ENCODE measurements at regions not wholly inside any gene's neighbourhood (a gene's known extent, or its start where the extent isn't known, plus 50 kb on each side); places are given as distances from the start of the nearest gene placed in this dataset.

GRCh38 chr10:106401967-106402366, 762.5 kb downstream of the SORCS1 start:
- no peak overlapping the region for H3K4me3 ChIP-seq (ENCODE audit: low read depth, low read length)
- no peaks in the 10 kb centered on the region for H3K36me3 ChIP-seq (ENCODE audit: control insufficient read depth, insufficient read depth, low read length)
- H3K27me3 ChIP-seq (ENCODE audit: control insufficient read depth, insufficient read depth, low read length) = no peaks in the 10 kb centered on the region
- H3K4me1 ChIP-seq (ENCODE audit: control insufficient read depth, insufficient read depth, low read length) = no peaks in the 10 kb centered on the region
- H3K27ac ChIP-seq (ENCODE audit: low read depth, low read length) = no peak overlapping the region
- no peak for DNase-seq (ENCODE audit: low read depth in 4 of 6, low spot score in 6 of 6)
- H3K9me3 ChIP-seq (ENCODE audit: control insufficient read depth, insufficient read depth, low read length) = no peaks in the 10 kb centered on the region

GRCh38 chr10:106401161-106401560, 763.3 kb downstream of the SORCS1 start:
- no peak for DNase-seq (ENCODE audit: low read depth in 4 of 6, low spot score in 6 of 6)
- Histone ChIP-seq H3K27me3 (ENCODE audit: control insufficient read depth, insufficient read depth, low read length) (no peaks in the 10 kb centered on the region), H3K4me1 (ENCODE audit: control insufficient read depth, insufficient read depth, low read length) (no peaks in the 10 kb centered on the region), H3K36me3 (ENCODE audit: control insufficient read depth, insufficient read depth, low read length) (no peaks in the 10 kb centered on the region), H3K27ac (ENCODE audit: low read depth, low read length) (no peak overlapping the region), H3K9me3 (ENCODE audit: control insufficient read depth, insufficient read depth, low read length) (no peaks in the 10 kb centered on the region), H3K4me3 (ENCODE audit: low read depth, low read length) (no peak overlapping the region)

DNA sequence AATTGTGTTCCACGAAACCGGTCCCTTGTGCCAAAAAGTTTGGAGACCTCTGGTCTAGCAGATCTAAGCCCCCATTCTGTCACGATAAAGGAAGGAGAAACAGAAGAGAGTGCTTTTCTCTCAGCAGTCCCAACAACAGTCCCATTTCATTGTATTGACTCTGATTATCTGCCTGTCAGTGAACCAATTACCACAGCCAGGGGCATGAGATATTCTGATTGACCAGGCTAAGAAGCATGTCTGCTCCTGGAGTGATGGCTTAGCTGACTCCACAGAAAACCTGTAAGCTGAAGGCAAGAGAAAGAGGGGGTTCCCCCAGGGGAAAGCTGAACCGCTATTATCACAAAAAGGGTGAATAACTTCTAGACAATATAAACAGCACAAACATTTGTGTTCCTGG, 765.4 kb downstream of the SORCS1 start:
- H3K4me3 ChIP-seq (ENCODE audit: low read depth, low read length) = no peak overlapping the region
- no peak for DNase-seq (ENCODE audit: low read depth in 4 of 6, low spot score in 6 of 6)
- H3K27me3 ChIP-seq (ENCODE audit: control insufficient read depth, insufficient read depth, low read length) = no peaks in the 10 kb centered on the region
- H3K9me3 ChIP-seq (ENCODE audit: control insufficient read depth, insufficient read depth, low read length) = no peaks in the 10 kb centered on the region
- WGBS (ENCODE audit: insufficient coverage) = 47% methylated on average over 2 of the region's 4 CpGs
- H3K36me3 ChIP-seq (ENCODE audit: control insufficient read depth, insufficient read depth, low read length) = no peaks in the 10 kb centered on the region
- H3K27ac ChIP-seq (ENCODE audit: low read depth, low read length) = no peak overlapping the region
- no peaks in the 10 kb centered on the region for H3K4me1 ChIP-seq (ENCODE audit: control insufficient read depth, insufficient read depth, low read length)

- Histone ChIP-seq H3K4me1 (ENCODE audit: control insufficient read depth, insufficient read depth, low read length) (no peaks in the 10 kb centered on the region), H3K27ac (ENCODE audit: low read depth, low read length) (no peak overlapping the region), H3K27me3 (ENCODE audit: control insufficient read depth, insufficient read depth, low read length) (no peaks in the 10 kb centered on the region), H3K4me3 (ENCODE audit: low read depth, low read length) (no peak overlapping the region), H3K9me3 (ENCODE audit: control insufficient read depth, insufficient read depth, low read length) (no peaks in the 10 kb centered on the region), H3K36me3 (ENCODE audit: control insufficient read depth, insufficient read depth, low read length) (no peaks in the 10 kb centered on the region)
- 63% methylated on average over 1 of the region's 2 CpGs for WGBS (ENCODE audit: insufficient coverage)
- DNase-seq (ENCODE audit: low read depth in 4 of 6, low spot score in 6 of 6) = no peak
These were observed 768.3 kb downstream of the SORCS1 start for GRCh38 chr10:106396192-106396591.

GRCh38 chr10:106395041-106395749, 769.3 kb downstream of the SORCS1 start:
- Histone ChIP-seq H3K4me1 (ENCODE audit: control insufficient read depth, insufficient read depth, low read length) (no peaks in the 10 kb centered on the region), H3K27me3 (ENCODE audit: control insufficient read depth, insufficient read depth, low read length) (no peaks in the 10 kb centered on the region), H3K4me3 (ENCODE audit: low read depth, low read length) (no peak overlapping the region), H3K36me3 (ENCODE audit: control insufficient read depth, insufficient read depth, low read length) (no peaks in the 10 kb centered on the region), H3K9me3 (ENCODE audit: control insufficient read depth, insufficient read depth, low read length) (no peaks in the 10 kb centered on the region), H3K27ac (ENCODE audit: low read depth, low read length) (no peak overlapping the region)
- DNase-seq (ENCODE audit: low read depth in 4 of 6, low spot score in 6 of 6) = peak in 1 of 6 donors; percentile 59
- 50% methylated on average over 2 of the region's 3 CpGs for WGBS (ENCODE audit: insufficient coverage)

DNA sequence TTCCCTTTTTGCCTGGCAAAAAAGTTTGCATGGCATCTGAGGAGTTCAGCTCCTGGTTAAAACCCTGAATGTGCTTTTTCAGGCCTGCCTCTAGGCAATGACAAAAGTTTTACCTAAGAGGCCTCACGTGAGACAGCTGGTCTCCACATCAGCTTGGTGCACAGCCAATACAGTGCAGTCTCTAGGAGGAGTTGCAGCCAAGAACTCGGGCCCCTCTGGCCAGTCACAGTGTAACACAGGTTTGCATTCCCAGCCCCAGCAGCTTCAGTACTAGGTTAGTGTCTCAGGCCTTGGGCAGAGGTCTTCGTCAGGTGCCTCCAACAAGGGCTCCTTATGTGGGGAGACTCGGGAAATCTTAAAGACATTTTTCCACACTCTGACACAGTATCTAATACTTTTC, 771.7 kb downstream of the SORCS1 start:
- H3K4me1 ChIP-seq (ENCODE audit: control insufficient read depth, insufficient read depth, low read length) = no peaks in the 10 kb centered on the region
- H3K36me3 ChIP-seq (ENCODE audit: control insufficient read depth, insufficient read depth, low read length) = no peaks in the 10 kb centered on the region
- 73% methylated on average over 3 of the region's 4 CpGs for WGBS (ENCODE audit: insufficient coverage)
- H3K9me3 ChIP-seq (ENCODE audit: control insufficient read depth, insufficient read depth, low read length) = no peaks in the 10 kb centered on the region
- H3K27ac ChIP-seq (ENCODE audit: low read depth, low read length) = no peak overlapping the region
- H3K27me3 ChIP-seq (ENCODE audit: control insufficient read depth, insufficient read depth, low read length) = no peaks in the 10 kb centered on the region
- no peak overlapping the region for H3K4me3 ChIP-seq (ENCODE audit: low read depth, low read length)
- no peak for DNase-seq (ENCODE audit: low read depth in 4 of 6, low spot score in 6 of 6)

GRCh38 chr10:106387063-106387462, 777.4 kb downstream of the SORCS1 start:
- no peak for DNase-seq (ENCODE audit: low read depth in 4 of 6, low spot score in 6 of 6)

GRCh38 chr10:106384496-106384895, 780.0 kb downstream of the SORCS1 start:
- no peaks in the 10 kb centered on the region for H3K4me1 ChIP-seq (ENCODE audit: control insufficient read depth, insufficient read depth, low read length)
- no peaks in the 10 kb centered on the region for H3K9me3 ChIP-seq (ENCODE audit: control insufficient read depth, insufficient read depth, low read length)
- no peaks in the 10 kb centered on the region for H3K27me3 ChIP-seq (ENCODE audit: control insufficient read depth, insufficient read depth, low read length)
- no peak overlapping the region for H3K27ac ChIP-seq (ENCODE audit: low read depth, low read length)
- no peaks in the 10 kb centered on the region for H3K36me3 ChIP-seq (ENCODE audit: control insufficient read depth, insufficient read depth, low read length)
- DNase-seq (ENCODE audit: low read depth in 4 of 6, low spot score in 6 of 6) = peak in 1 of 6 donors; percentile 41
- no peak overlapping the region for H3K4me3 ChIP-seq (ENCODE audit: low read depth, low read length)
- WGBS (ENCODE audit: insufficient coverage) = 76% methylated on average over 2 of the region's 5 CpGs

More at GRCh38 chr10:106387063-106387462, 777.4 kb downstream of the SORCS1 start:
- Histone ChIP-seq H3K36me3 (ENCODE audit: control insufficient read depth, insufficient read depth, low read length) (no peaks in the 10 kb centered on the region), H3K4me3 (ENCODE audit: low read depth, low read length) (no peak overlapping the region), H3K27ac (ENCODE audit: low read depth, low read length) (no peak overlapping the region), H3K9me3 (ENCODE audit: control insufficient read depth, insufficient read depth, low read length) (no peaks in the 10 kb centered on the region), H3K4me1 (ENCODE audit: control insufficient read depth, insufficient read depth, low read length) (no peaks in the 10 kb centered on the region), H3K27me3 (ENCODE audit: control insufficient read depth, insufficient read depth, low read length) (no peaks in the 10 kb centered on the region)

GRCh38 chr10:106380706-106381105, 783.8 kb downstream of the SORCS1 start:
- H3K9me3 ChIP-seq (ENCODE audit: control insufficient read depth, insufficient read depth, low read length) = peaks cover 2% of the 10 kb centered on the region
- no peak overlapping the region for H3K4me3 ChIP-seq (ENCODE audit: low read depth, low read length)
- no peak overlapping the region for H3K27ac ChIP-seq (ENCODE audit: low read depth, low read length)
- no peaks in the 10 kb centered on the region for H3K27me3 ChIP-seq (ENCODE audit: control insufficient read depth, insufficient read depth, low read length)
- H3K4me1 ChIP-seq (ENCODE audit: control insufficient read depth, insufficient read depth, low read length) = no peaks in the 10 kb centered on the region
- no peak for DNase-seq (ENCODE audit: low read depth in 4 of 6, low spot score in 6 of 6)
- 93% methylated on average over 3 of the region's 3 CpGs for WGBS (ENCODE audit: insufficient coverage)
- H3K36me3 ChIP-seq (ENCODE audit: control insufficient read depth, insufficient read depth, low read length) = no peaks in the 10 kb centered on the region

DNA sequence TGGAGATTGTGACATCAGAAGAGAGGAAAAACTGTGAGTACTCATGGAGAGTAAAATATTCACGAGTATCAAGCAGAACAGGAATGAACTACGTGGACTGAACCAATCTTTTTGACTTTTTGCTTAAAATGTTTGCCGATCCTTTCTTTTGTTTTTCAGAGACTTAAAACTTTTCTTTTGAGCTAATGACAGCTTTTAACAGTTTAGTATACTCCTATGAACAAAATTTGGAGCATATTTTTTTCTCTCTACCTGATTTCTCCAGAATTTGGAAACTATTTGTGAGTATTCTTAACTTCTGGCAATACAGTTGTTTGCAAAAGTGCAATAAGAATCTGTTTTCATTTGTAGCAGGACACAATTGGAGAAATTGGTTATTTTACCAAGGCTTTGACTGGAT, 786.3 kb downstream of the SORCS1 start:
- Histone ChIP-seq H3K27me3 (ENCODE audit: control insufficient read depth, insufficient read depth, low read length) (no peaks in the 10 kb centered on the region), H3K4me3 (ENCODE audit: low read depth, low read length) (no peak overlapping the region), H3K27ac (ENCODE audit: low read depth, low read length) (no peak overlapping the region), H3K36me3 (ENCODE audit: control insufficient read depth, insufficient read depth, low read length) (no peaks in the 10 kb centered on the region), H3K9me3 (ENCODE audit: control insufficient read depth, insufficient read depth, low read length) (peaks cover 2% of the 10 kb centered on the region), H3K4me1 (ENCODE audit: control insufficient read depth, insufficient read depth, low read length) (no peaks in the 10 kb centered on the region)
- no peak for DNase-seq (ENCODE audit: low read depth in 4 of 6, low spot score in 6 of 6)
- WGBS (ENCODE audit: insufficient coverage) = 92% methylated on average over 2 of the region's 3 CpGs
